ENCODE measurements at regions not wholly inside any gene's neighbourhood (a gene's known extent, or its start where the extent isn't known, plus 50 kb on each side); places are given as distances from the start of the nearest gene placed in this dataset.

- TF ChIP-seq CTCF (conservative IDR thresholded peaks at IDR 0.05) (no peak), ZFX (IDR thresholded peaks at IDR 0.05) (no peak)
Measured at GRCh38 chr2:208643145-208643544, 236.6 kb downstream of the PTH2R start.
